OCI-LY1 (cell line): ENCODE measurements at regions not wholly inside any gene's neighbourhood (a gene's known extent, or its start where the extent isn't known, plus 50 kb on each side); places are given as distances from the start of the nearest gene placed in this dataset.

ENCODE experiments used
- H2AFZ ChIP-seq: fragments of 200-600 bp; sonication (generic), shearing (Covaris generic); 2 replicates; pipeline ENCODE4 v1.6.0; 2014; ENCODE audit warnings: antibody characterized with exemption, mild to moderate bottlenecking, low read length
- H3F3A ChIP-seq: fragments of 200-600 bp; sonication (generic), shearing (Covaris generic); 2 replicates; pipeline ENCODE4 v1.6.0; 2014; ENCODE audit warnings: mild to moderate bottlenecking, antibody characterized with exemption, low read length, moderate library complexity; ENCODE audit not compliant: insufficient read depth
- H3K27ac ChIP-seq: fragments of 200-600 bp; sonication (generic); 2 replicates; pipeline ENCODE4 v1.5.1; 2014; ENCODE audit warnings: low read length, mixed run types, mild to moderate bottlenecking, low read depth; ENCODE audit not compliant: poor library complexity, severe bottlenecking
- H3K27me3 ChIP-seq: fragments of 200-600 bp; sonication (generic); 2 replicates; pipeline ENCODE4 v1.6.0; 2014; ENCODE audit warnings: antibody characterized with exemption, mild to moderate bottlenecking, low read length, moderate library complexity; ENCODE audit not compliant: insufficient read depth
- H3K36me3 ChIP-seq: fragments of 200-600 bp; sonication (generic); 2 replicates; pipeline ENCODE4 v1.6.1; 2014; ENCODE audit warnings: mild to moderate bottlenecking, antibody characterized with exemption, low read length, moderate library complexity, mixed read lengths; ENCODE audit not compliant: insufficient read depth
- H3K4me1 ChIP-seq: fragments of 200-600 bp; sonication (generic); 2 replicates; pipeline ENCODE4 v1.5.1; 2014; ENCODE audit warnings: mild to moderate bottlenecking, low read length, moderate library complexity; ENCODE audit not compliant: insufficient read depth, severe bottlenecking
- H3K4me2 ChIP-seq: fragments of 200-600 bp; sonication (generic), shearing (Covaris generic); 2 replicates; pipeline ENCODE4 v1.6.1; 2014; ENCODE audit warnings: low read length
- H3K4me3 ChIP-seq: fragments of 200-600 bp; sonication (generic); 2 replicates; pipeline ENCODE4 v1.5.1; 2014; ENCODE audit warnings: low read length, low read depth, mild to moderate bottlenecking, mixed read lengths; ENCODE audit not compliant: poor library complexity, severe bottlenecking
- H3K79me2 ChIP-seq: fragments of 200-600 bp; shearing (Covaris generic); 2 replicates; pipeline ENCODE4 v1.6.1; 2016; ENCODE audit warnings: mixed run types, low read length, mixed read lengths; ENCODE audit not compliant: insufficient read depth
- H3K9ac ChIP-seq: fragments of 200-600 bp; sonication (generic), shearing (Covaris generic); 2 replicates; pipeline ENCODE4 v1.6.1; 2014; ENCODE audit warnings: mild to moderate bottlenecking, low read length, mixed read lengths
- H3K9me2 ChIP-seq: fragments of 200-600 bp; sonication (generic), shearing (Covaris generic); 2 replicates; pipeline ENCODE4 v1.6.1; 2014; ENCODE audit warnings: low read depth, mild to moderate bottlenecking, low read length, mixed read lengths
- H3K9me3 ChIP-seq: fragments of 200-600 bp; shearing (Covaris generic); 2 replicates; pipeline ENCODE4 v1.6.1; 2014; ENCODE audit warnings: low read length, mixed read lengths
- H4K20me1 ChIP-seq: fragments of 200-600 bp; sonication (generic), shearing (Covaris generic); 2 replicates; pipeline ENCODE4 v1.6.0; 2016; ENCODE audit warnings: mild to moderate bottlenecking, low read length; ENCODE audit not compliant: insufficient read depth
- CTCF ChIP-seq: fragments of 200-600 bp; sonication (generic), shearing (Covaris generic); IDR thresholded peaks from 2 replicates; pipeline ENCODE4 v1.5.1; 2017; ENCODE audit warnings: mild to moderate bottlenecking, antibody characterized with exemption, low read length, moderate library complexity, mixed read lengths
- EZH2 ChIP-seq: fragments of 200-600 bp; sonication (generic), shearing (Covaris generic); IDR thresholded peaks from 2 replicates; pipeline ENCODE4 v1.8.0; 2017; ENCODE audit warnings: borderline replicate concordance, mixed run types, mild to moderate bottlenecking, antibody characterized with exemption, low read length, moderate library complexity, mixed read lengths

GRCh38 chr18:10121786-10122515 lies 208.1 kb downstream of the VAPA start:
- Histone ChIP-seq H3K9me2 (no peaks in the 10 kb centered on the region), H3K4me1 (no peaks in the 10 kb centered on the region), H4K20me1 (no peaks in the 10 kb centered on the region), H3K4me3 (no peak overlapping the region), H3K4me2 (no peak overlapping the region), H3K27me3 (no peaks in the 10 kb centered on the region), H3F3A (no peaks in the 10 kb centered on the region), H3K79me2 (no peaks in the 10 kb centered on the region), H2AFZ (no peak overlapping the region), H3K36me3 (no peaks in the 10 kb centered on the region), H3K9me3 (no peaks in the 10 kb centered on the region; the same call in 1 of the 2 replicates), H3K27ac (no peak overlapping the region), H3K9ac (no peak overlapping the region)
- TF ChIP-seq CTCF (no peak), EZH2 (no peak)

- H3K4me2 ChIP-seq: no peak overlapping the region
- no peaks in the 10 kb centered on the region for H3K4me1 ChIP-seq
- H3K9me2 ChIP-seq: no peaks in the 10 kb centered on the region
- H4K20me1 ChIP-seq: no peaks in the 10 kb centered on the region
- no peak overlapping the region for H3K4me3 ChIP-seq
- no peak overlapping the region for H3K9ac ChIP-seq
- no peaks in the 10 kb centered on the region for H3K79me2 ChIP-seq
- TF ChIP-seq EZH2: no peak
- H3K36me3 ChIP-seq: no peaks in the 10 kb centered on the region
- no peak overlapping the region for H3K27ac ChIP-seq
- H2AFZ ChIP-seq: no peak overlapping the region
- H3K27me3 ChIP-seq: no peaks in the 10 kb centered on the region
- H3K9me3 ChIP-seq: no peaks in the 10 kb centered on the region; the same call in 1 of the 2 replicates
- H3F3A ChIP-seq: no peaks in the 10 kb centered on the region
Observed at GRCh38 chr18:10122988-10123950, 209.5 kb downstream of the VAPA start.

- no peak overlapping the region for H3K27ac ChIP-seq
- no peak overlapping the region for H3K4me3 ChIP-seq
- no peaks in the 10 kb centered on the region for H3K9me3 ChIP-seq
- no peaks in the 10 kb centered on the region for H3F3A ChIP-seq
- no peak overlapping the region for H3K4me2 ChIP-seq
- no peaks in the 10 kb centered on the region for H4K20me1 ChIP-seq
- TF ChIP-seq CTCF: no peak
- no peak for TF ChIP-seq EZH2
- no peaks in the 10 kb centered on the region for H3K79me2 ChIP-seq
- H3K27me3 ChIP-seq: no peaks in the 10 kb centered on the region
- no peaks in the 10 kb centered on the region for H3K9me2 ChIP-seq
- no peak overlapping the region for H3K9ac ChIP-seq
- no peak overlapping the region for H2AFZ ChIP-seq
- no peaks in the 10 kb centered on the region for H3K36me3 ChIP-seq
- H3K4me1 ChIP-seq: no peaks in the 10 kb centered on the region
Observed at GRCh38 chr18:10124071-10124470, 210.3 kb downstream of the VAPA start.
